ENCODE measurements at regions not wholly inside any gene's neighbourhood (a gene's known extent, or its start where the extent isn't known, plus 50 kb on each side); places are given as distances from the start of the nearest gene placed in this dataset.
"Not testable (repeated sequence)": the region's sequence is repeated elsewhere in the genome, so short reads cannot be mapped to it uniquely, and the experiment has no call there.

DNA sequence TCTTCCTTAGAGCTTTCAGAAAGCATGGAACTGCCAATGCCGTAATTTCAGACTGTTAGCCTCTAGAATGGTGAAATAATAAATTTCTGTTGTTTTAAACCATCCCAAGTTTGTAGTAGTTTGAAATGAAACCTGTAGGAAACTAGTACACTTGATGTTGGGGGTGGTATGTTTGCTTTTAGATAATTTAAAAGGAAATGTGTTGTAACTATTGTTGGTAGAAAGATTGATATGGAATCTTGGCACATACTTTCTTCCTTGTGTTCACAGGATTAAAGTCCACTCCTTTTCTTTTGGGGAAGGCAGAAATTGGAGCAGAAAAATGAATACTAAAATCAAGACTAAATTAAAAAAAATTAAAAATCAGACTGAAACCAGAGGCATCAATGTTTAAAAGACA is 66.0 kb upstream of the ARRDC3 start:
- H3K4me1 ChIP-seq (ENCODE audit: control insufficient read depth, insufficient read depth, low read length), result no peaks in the 10 kb centered on the region
- whole genome bisulfite sequencing (ENCODE audit: insufficient coverage), result no CpG with 5 or more reads among the region's 1 CpG
- H3K36me3 ChIP-seq (ENCODE audit: control insufficient read depth, insufficient read depth, low read length), result no peaks in the 10 kb centered on the region
- DNase-seq (ENCODE audit: low read depth in 4 of 6, low spot score in 6 of 6), result no peak
- no peak overlapping the region for H3K27ac ChIP-seq (ENCODE audit: low read depth, low read length)
- H3K4me3 ChIP-seq (ENCODE audit: low read depth, low read length), result no peak overlapping the region
- H3K9me3 ChIP-seq (ENCODE audit: control insufficient read depth, insufficient read depth, low read length), result no peaks in the 10 kb centered on the region
- H3K27me3 ChIP-seq (ENCODE audit: control insufficient read depth, insufficient read depth, low read length), result no peaks in the 10 kb centered on the region

- H3K27ac ChIP-seq (ENCODE audit: low read depth, low read length); H3K4me3 ChIP-seq (ENCODE audit: low read depth, low read length); H3K4me1 ChIP-seq (ENCODE audit: control insufficient read depth, insufficient read depth, low read length); H3K9me3 ChIP-seq (ENCODE audit: control insufficient read depth, insufficient read depth, low read length); H3K27me3 ChIP-seq (ENCODE audit: control insufficient read depth, insufficient read depth, low read length); H3K36me3 ChIP-seq (ENCODE audit: control insufficient read depth, insufficient read depth, low read length); DNase-seq (ENCODE audit: low read depth in 4 of 6, low spot score in 6 of 6): not testable (repeated sequence)
- WGBS (ENCODE audit: insufficient coverage), result no CpG with 5 or more reads among the region's 2 CpGs
Observed at GRCh38 chr5:91448079-91448478, 65.0 kb upstream of the ARRDC3 start.

GRCh38 chr5:91446880-91447279 is 63.8 kb upstream of the ARRDC3 start:
- WGBS (ENCODE audit: insufficient coverage), result 66% methylated on average over 3 of the region's 3 CpGs
- not testable (repeated sequence) for H3K9me3 ChIP-seq (ENCODE audit: control insufficient read depth, insufficient read depth, low read length); H3K4me1 ChIP-seq (ENCODE audit: control insufficient read depth, insufficient read depth, low read length); H3K27ac ChIP-seq (ENCODE audit: low read depth, low read length); H3K27me3 ChIP-seq (ENCODE audit: control insufficient read depth, insufficient read depth, low read length); DNase-seq (ENCODE audit: low read depth in 4 of 6, low spot score in 6 of 6); H3K4me3 ChIP-seq (ENCODE audit: low read depth, low read length); H3K36me3 ChIP-seq (ENCODE audit: control insufficient read depth, insufficient read depth, low read length)

DNA sequence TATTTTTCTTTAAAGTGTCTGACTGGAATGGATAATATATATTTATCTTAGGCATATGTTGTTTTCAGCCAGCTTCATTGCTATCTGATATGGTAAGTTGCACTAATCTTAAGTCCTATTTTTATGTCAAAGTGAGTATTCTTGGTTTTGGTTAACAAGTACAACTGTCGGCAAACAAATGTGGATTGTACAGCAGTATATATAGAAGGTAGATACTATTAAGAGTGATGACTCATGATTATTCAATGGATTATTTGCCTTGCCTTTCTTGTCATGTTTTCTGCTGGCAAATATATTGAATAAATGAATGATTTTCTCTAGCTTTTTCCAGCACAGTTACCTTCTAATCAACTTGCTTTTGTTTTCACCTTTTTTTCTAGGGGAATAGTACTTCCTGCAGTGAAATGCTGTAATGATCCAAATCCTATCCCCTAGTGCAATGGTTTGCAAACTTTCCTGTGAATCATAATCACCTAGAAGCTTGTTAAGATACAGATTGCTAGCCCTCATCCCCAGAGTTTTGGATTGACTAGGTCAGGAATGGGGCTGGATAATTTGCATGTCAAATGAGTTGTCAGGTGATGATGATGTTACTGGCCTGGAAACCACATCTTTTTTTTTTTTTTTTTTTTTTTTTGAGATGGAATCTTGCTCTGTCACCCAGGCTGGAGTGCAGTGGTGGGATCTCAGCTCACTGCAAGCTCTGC is 60.8 kb upstream of the ARRDC3 start:
- DNase-seq (ENCODE audit: low read depth in 4 of 6, low spot score in 6 of 6), result no peak
- Histone ChIP-seq H3K27me3 (ENCODE audit: control insufficient read depth, insufficient read depth, low read length) (no peaks in the 10 kb centered on the region), H3K4me3 (ENCODE audit: low read depth, low read length) (no peak overlapping the region), H3K27ac (ENCODE audit: low read depth, low read length) (no peak overlapping the region), H3K4me1 (ENCODE audit: control insufficient read depth, insufficient read depth, low read length) (no peaks in the 10 kb centered on the region), H3K9me3 (ENCODE audit: control insufficient read depth, insufficient read depth, low read length) (no peaks in the 10 kb centered on the region), H3K36me3 (ENCODE audit: control insufficient read depth, insufficient read depth, low read length) (no peaks in the 10 kb centered on the region)
- no CpG with 5 or more reads among the region's 1 CpG for WGBS (ENCODE audit: insufficient coverage)

GRCh38 chr5:91443023-91443422 is 59.9 kb upstream of the ARRDC3 start:
- no CpG with 5 or more reads among the region's 1 CpG for WGBS (ENCODE audit: insufficient coverage)
- no peaks in the 10 kb centered on the region for H3K9me3 ChIP-seq (ENCODE audit: control insufficient read depth, insufficient read depth, low read length)
- H3K4me3 ChIP-seq (ENCODE audit: low read depth, low read length), result no peak overlapping the region
- no peaks in the 10 kb centered on the region for H3K36me3 ChIP-seq (ENCODE audit: control insufficient read depth, insufficient read depth, low read length)
- H3K27ac ChIP-seq (ENCODE audit: low read depth, low read length), result no peak overlapping the region
- DNase-seq (ENCODE audit: low read depth in 4 of 6, low spot score in 6 of 6), result no peak
- no peaks in the 10 kb centered on the region for H3K4me1 ChIP-seq (ENCODE audit: control insufficient read depth, insufficient read depth, low read length)
- no peaks in the 10 kb centered on the region for H3K27me3 ChIP-seq (ENCODE audit: control insufficient read depth, insufficient read depth, low read length)

- no peaks in the 10 kb centered on the region for H3K36me3 ChIP-seq (ENCODE audit: control insufficient read depth, insufficient read depth, low read length)
- no peaks in the 10 kb centered on the region for H3K9me3 ChIP-seq (ENCODE audit: control insufficient read depth, insufficient read depth, low read length)
- H3K4me1 ChIP-seq (ENCODE audit: control insufficient read depth, insufficient read depth, low read length), result no peaks in the 10 kb centered on the region
- no peaks in the 10 kb centered on the region for H3K27me3 ChIP-seq (ENCODE audit: control insufficient read depth, insufficient read depth, low read length)
- DNase-seq (ENCODE audit: low read depth in 4 of 6, low spot score in 6 of 6), result no peak
- H3K27ac ChIP-seq (ENCODE audit: low read depth, low read length), result no peak overlapping the region
- no peak overlapping the region for H3K4me3 ChIP-seq (ENCODE audit: low read depth, low read length)
- WGBS (ENCODE audit: insufficient coverage), result no CpG with 5 or more reads among the region's 1 CpG
Observed at GRCh38 chr5:91441082-91441481, 58.0 kb upstream of the ARRDC3 start.

- WGBS (ENCODE audit: insufficient coverage), result no CpG with 5 or more reads among the region's 1 CpG
- H3K27me3 ChIP-seq (ENCODE audit: control insufficient read depth, insufficient read depth, low read length), result no peaks in the 10 kb centered on the region
- no peak overlapping the region for H3K27ac ChIP-seq (ENCODE audit: low read depth, low read length)
- no peaks in the 10 kb centered on the region for H3K36me3 ChIP-seq (ENCODE audit: control insufficient read depth, insufficient read depth, low read length)
- no peak overlapping the region for H3K4me3 ChIP-seq (ENCODE audit: low read depth, low read length)
- no peaks in the 10 kb centered on the region for H3K4me1 ChIP-seq (ENCODE audit: control insufficient read depth, insufficient read depth, low read length)
- DNase-seq (ENCODE audit: low read depth in 4 of 6, low spot score in 6 of 6), result no peak
- no peaks in the 10 kb centered on the region for H3K9me3 ChIP-seq (ENCODE audit: control insufficient read depth, insufficient read depth, low read length)
Observed at GRCh38 chr5:91438871-91439270, 55.8 kb upstream of the ARRDC3 start.

DNA sequence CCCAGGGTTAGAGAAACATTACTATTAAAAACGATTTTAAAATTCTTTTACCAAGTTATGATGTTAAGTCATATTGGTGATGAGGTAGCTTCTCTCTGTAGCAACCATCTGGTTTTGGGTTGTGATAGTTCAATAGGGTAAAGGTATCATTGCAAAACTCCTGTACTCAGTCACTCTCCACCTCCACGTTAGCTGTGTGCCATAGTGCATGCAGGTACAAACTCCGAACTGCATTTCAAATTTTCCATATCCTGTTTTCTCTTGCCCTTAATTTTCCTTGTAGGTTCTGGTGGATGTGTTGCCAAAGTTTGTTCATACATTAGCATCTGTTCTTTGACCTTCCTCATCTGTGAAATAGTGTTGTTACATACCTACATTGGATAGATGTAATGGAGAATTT is 53.1 kb upstream of the ARRDC3 start:
- no peaks in the 10 kb centered on the region for H3K9me3 ChIP-seq (ENCODE audit: control insufficient read depth, insufficient read depth, low read length)
- H3K36me3 ChIP-seq (ENCODE audit: control insufficient read depth, insufficient read depth, low read length), result no peaks in the 10 kb centered on the region
- no peaks in the 10 kb centered on the region for H3K4me1 ChIP-seq (ENCODE audit: control insufficient read depth, insufficient read depth, low read length)
- no peak overlapping the region for H3K27ac ChIP-seq (ENCODE audit: low read depth, low read length)
- DNase-seq (ENCODE audit: low read depth in 4 of 6, low spot score in 6 of 6), result no peak
- no peak overlapping the region for H3K4me3 ChIP-seq (ENCODE audit: low read depth, low read length)
- WGBS (ENCODE audit: insufficient coverage), result no CpG with 5 or more reads among the region's 3 CpGs
- no peaks in the 10 kb centered on the region for H3K27me3 ChIP-seq (ENCODE audit: control insufficient read depth, insufficient read depth, low read length)

- Histone ChIP-seq H3K27ac (ENCODE audit: low read depth, low read length) (no peak overlapping the region), H3K4me1 (ENCODE audit: control insufficient read depth, insufficient read depth, low read length) (no peaks in the 10 kb centered on the region), H3K27me3 (ENCODE audit: control insufficient read depth, insufficient read depth, low read length) (no peaks in the 10 kb centered on the region), H3K4me3 (ENCODE audit: low read depth, low read length) (no peak overlapping the region), H3K9me3 (ENCODE audit: control insufficient read depth, insufficient read depth, low read length) (no peaks in the 10 kb centered on the region), H3K36me3 (ENCODE audit: control insufficient read depth, insufficient read depth, low read length) (no peaks in the 10 kb centered on the region)
- no peak for DNase-seq (ENCODE audit: low read depth in 4 of 6, low spot score in 6 of 6)
Observed at GRCh38 chr5:91434348-91434747, 51.2 kb upstream of the ARRDC3 start.

GRCh38 chr5:91433861-91434260 is 50.7 kb upstream of the ARRDC3 start:
- H3K4me3 ChIP-seq (ENCODE audit: low read depth, low read length), result no peak overlapping the region
- no peaks in the 10 kb centered on the region for H3K27me3 ChIP-seq (ENCODE audit: control insufficient read depth, insufficient read depth, low read length)
- no peak for DNase-seq (ENCODE audit: low read depth in 4 of 6, low spot score in 6 of 6)
- no CpG with 5 or more reads among the region's 1 CpG for WGBS (ENCODE audit: insufficient coverage)
- H3K36me3 ChIP-seq (ENCODE audit: control insufficient read depth, insufficient read depth, low read length), result no peaks in the 10 kb centered on the region
- no peaks in the 10 kb centered on the region for H3K4me1 ChIP-seq (ENCODE audit: control insufficient read depth, insufficient read depth, low read length)
- H3K9me3 ChIP-seq (ENCODE audit: control insufficient read depth, insufficient read depth, low read length), result no peaks in the 10 kb centered on the region
- no peak overlapping the region for H3K27ac ChIP-seq (ENCODE audit: low read depth, low read length)
